ENCODE measurements at regions not wholly inside any gene's neighbourhood (a gene's known extent, or its start where the extent isn't known, plus 50 kb on each side); places are given as distances from the start of the nearest gene placed in this dataset.
A peak's percentile ranks its signal among the peaks of the same experiment; 100 is the strongest.

- H3K79me1 ChIP-seq (ENCODE audit: low read depth in 1 of 2, low read length in 2 of 2): peaks cover 0 to 4% of the 10 kb centered on the region in 2 experiments; a peak in 1 of 4 replicates
- no peak overlapping the region for H2AK9ac ChIP-seq (replicated peaks; ENCODE audit: low read depth, low read length, poor library complexity)
- H2AK5ac ChIP-seq (ENCODE audit: low read depth, low read length): peak overlapping the region; percentile 41
- peak overlapping the region; percentile 95 for H2BK20ac ChIP-seq (ENCODE audit: low read depth, low read length)
- H2BK15ac ChIP-seq (ENCODE audit: low read depth, low read length): peak overlapping the region; percentile 71; the same call in 2 of the 3 replicates
- peaks cover 11% of the 10 kb centered on the region; the same call in 1 of the 2 replicates for H3K4me1 ChIP-seq (ENCODE audit: control insufficient read depth, insufficient read depth, low read length)
- ChIA-PET CTCF (interaction anchor here (0.6 to 1.0 kb wide), 2 partner anchors 18 to 47 kb away, joined by 3 to 4 read pairs; no protein-coding TSS in a partner anchor), POLR2A (ENCODE audit: unreplicated experiment) (no interaction called here)
- in situ Hi-C loops (cut with MboI; ENCODE audit: low sequenced_read_pairs): no loop called here
- intact Hi-C loops (cut with micrococcal nuclease): loop anchor here (5.0 kb wide), 1 partner anchor 140 kb away; the partner anchor contains the start of gene RASA1
- peak overlapping the region; percentile 97 for H2BK5ac ChIP-seq (ENCODE audit: low read depth, low read length, poor library complexity, severe bottlenecking)
- no peak overlapping the region for H3K56ac ChIP-seq (ENCODE audit: extremely low read depth, insufficient read depth, low read length)
- peak overlapping the region in 1 of 2 experiments; percentile 71; a peak in 2 of 4 replicates for H4K8ac ChIP-seq (ENCODE audit: low read depth in 2 of 2, low read length in 2 of 2)
- peak overlapping the region; percentile 86 for H3K4ac ChIP-seq (ENCODE audit: low read depth, low read length)
- no peaks in the 10 kb centered on the region for H3K9me3 ChIP-seq (ENCODE audit: control insufficient read depth, insufficient read depth, low read length)
- no peak overlapping the region for H3K4me2 ChIP-seq (ENCODE audit: low read depth, low read length)
- no peak for DNase-seq
- no peaks in the 10 kb centered on the region for H3K27me3 ChIP-seq (ENCODE audit: control insufficient read depth, insufficient read depth, low read length)
- no CpG with 5 or more reads among the region's 3 CpGs for WGBS, 2 experiments (ENCODE audit: extremely low coverage in 2 of 2, insufficient read length in 1 of 2)
- no peak overlapping the region for H3K9ac ChIP-seq (ENCODE audit: low read depth, low read length)
- H3K36me3 ChIP-seq (ENCODE audit: control insufficient read depth, insufficient read depth, low read length): no peaks in the 10 kb centered on the region
- H3K4me3 ChIP-seq (ENCODE audit: insufficient read depth, low read depth, low read length): no peak overlapping the region
- ATAC-seq (ENCODE audit: low read depth): no peak; the same call in 1 of the 2 replicates
- H2AFZ ChIP-seq (replicated peaks; ENCODE audit: low read length, poor library complexity): peak overlapping the region; percentile 74
- H3K27ac ChIP-seq (ENCODE audit: insufficient read depth, low read length): no peak overlapping the region; the same call in 1 of the 2 replicates
- H4K20me1 ChIP-seq (ENCODE audit: insufficient read depth, low read length): no peaks in the 10 kb centered on the region
- BruUV-seq (replicated peaks): no TSS peak
- peak overlapping the region; percentile 90; the same call in 1 of the 2 replicates for H4K5ac ChIP-seq (ENCODE audit: low read depth, low read length)
- dilution Hi-C loops (cut with HindIII; ENCODE audit: low sequenced_read_pairs, unreplicated experiment): no loop called here
- H3K9me1 ChIP-seq (ENCODE audit: insufficient read depth, low read length): peaks cover 8% of the 10 kb centered on the region; the same call in 1 of the 2 replicates
- peak overlapping the region; percentile 83 for H3K23ac ChIP-seq (ENCODE audit: low read depth, low read length)
- peak overlapping the region; percentile 84 for H3K14ac ChIP-seq (replicated peaks; ENCODE audit: low read depth, low read length)
- H3K18ac ChIP-seq (ENCODE audit: low read depth, low read length): peak overlapping the region; percentile 92; the same call in 1 of the 2 replicates
- peak overlapping the region; percentile 90 for H2BK120ac ChIP-seq (ENCODE audit: low read depth, low read length)
- TF ChIP-seq CHD1 (IDR thresholded peaks at IDR 0.05; ENCODE audit: low read depth, low read length): no peak
- no peak for TF ChIP-seq FOS (IDR thresholded peaks at IDR 0.05; ENCODE audit: low read depth, low read length)
- no peak for TF ChIP-seq ELK1 (IDR thresholded peaks at IDR 0.05; ENCODE audit: borderline replicate concordance, low read depth, low read length)
- TF ChIP-seq RCOR1 (IDR thresholded peaks at IDR 0.05; ENCODE audit: insufficient replicate concordance, low read length): no peak
- TF ChIP-seq MAZ (IDR thresholded peaks at IDR 0.05; ENCODE audit: borderline replicate concordance, low read depth, low read length): no peak
- no peak for TF ChIP-seq SMC3 (IDR thresholded peaks at IDR 0.05; ENCODE audit: low read depth, low read length)
- no peak for TF ChIP-seq CEBPB (IDR thresholded peaks at IDR 0.05; ENCODE audit: low read depth, low read length)
- no peak for TF ChIP-seq POLR2A (IDR thresholded peaks at IDR 0.05; ENCODE audit: low read depth, low read length)
- TF ChIP-seq MAFK (IDR thresholded peaks at IDR 0.05; ENCODE audit: low read depth, low read length): no peak
- peak overlapping the region; percentile 72 for H4K91ac ChIP-seq (ENCODE audit: insufficient read depth, low read depth, low read length)
Observed at GRCh38 chr5:87126869-87127268, 140.8 kb upstream of the RASA1 start.
